Mammary epithelial cell (primary cell): ENCODE measurements at regions not wholly inside any gene's neighbourhood (a gene's known extent, or its start where the extent isn't known, plus 50 kb on each side); places are given as distances from the start of the nearest gene placed in this dataset.

Experiments
- EZH2 ChIP-seq: IDR thresholded peaks from 2 replicates; pipeline ENCODE4 v1.6.1; 2012; ENCODE audit warnings: low read length, inconsistent platforms, borderline replicate concordance
- TF ChIP-seq, protein P1 (sequence below), 2 donors: IDR thresholded peaks in 1 of 2; conservative IDR thresholded peaks in 1 of 2; 2 replicates each; pipeline ENCODE4 v1.5.1; 2011 to 2012; ENCODE audit warnings: inconsistent platforms in 2 of 2, low read length in 2 of 2, mild to moderate bottlenecking in 2 of 2, control low read depth in 1 of 2, low read depth in 1 of 2; ENCODE audit not compliant: insufficient read depth in 1 of 2; ENCODE audit errors: extremely low read depth in 1 of 2

DNA sequence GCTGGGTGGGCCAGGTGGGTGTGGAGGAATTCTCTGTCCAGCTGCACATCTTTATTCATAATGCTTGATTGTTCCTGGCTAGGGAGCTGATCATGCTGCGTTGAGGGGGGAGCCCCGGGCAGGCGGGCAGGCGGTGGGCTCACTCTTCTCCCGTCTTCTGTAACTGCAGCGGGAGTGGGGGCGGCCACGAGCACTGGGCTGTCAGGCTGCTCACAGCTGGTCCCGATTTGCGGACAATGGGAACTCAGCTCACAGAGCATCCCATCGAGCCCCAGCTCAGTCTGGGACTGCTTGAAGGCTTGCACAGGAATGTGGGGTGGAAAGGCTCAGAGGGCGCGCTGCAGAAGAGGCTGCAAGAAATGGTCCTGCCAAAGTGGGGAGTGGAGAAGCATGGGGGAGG is 63.8 kb downstream of the EFNB1 start:
- TF ChIP-seq, protein P1, sequence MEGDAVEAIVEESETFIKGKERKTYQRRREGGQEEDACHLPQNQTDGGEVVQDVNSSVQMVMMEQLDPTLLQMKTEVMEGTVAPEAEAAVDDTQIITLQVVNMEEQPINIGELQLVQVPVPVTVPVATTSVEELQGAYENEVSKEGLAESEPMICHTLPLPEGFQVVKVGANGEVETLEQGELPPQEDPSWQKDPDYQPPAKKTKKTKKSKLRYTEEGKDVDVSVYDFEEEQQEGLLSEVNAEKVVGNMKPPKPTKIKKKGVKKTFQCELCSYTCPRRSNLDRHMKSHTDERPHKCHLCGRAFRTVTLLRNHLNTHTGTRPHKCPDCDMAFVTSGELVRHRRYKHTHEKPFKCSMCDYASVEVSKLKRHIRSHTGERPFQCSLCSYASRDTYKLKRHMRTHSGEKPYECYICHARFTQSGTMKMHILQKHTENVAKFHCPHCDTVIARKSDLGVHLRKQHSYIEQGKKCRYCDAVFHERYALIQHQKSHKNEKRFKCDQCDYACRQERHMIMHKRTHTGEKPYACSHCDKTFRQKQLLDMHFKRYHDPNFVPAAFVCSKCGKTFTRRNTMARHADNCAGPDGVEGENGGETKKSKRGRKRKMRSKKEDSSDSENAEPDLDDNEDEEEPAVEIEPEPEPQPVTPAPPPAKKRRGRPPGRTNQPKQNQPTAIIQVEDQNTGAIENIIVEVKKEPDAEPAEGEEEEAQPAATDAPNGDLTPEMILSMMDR (conservative IDR thresholded peaks at IDR 0.05 in 1 of 2, IDR thresholded peaks at IDR 0.05 in 1 of 2; ENCODE audit: extremely low read depth in 1 of 2, insufficient read depth in 1 of 2, low read depth in 1 of 2, low read length in 2 of 2): no peak
- no peak for TF ChIP-seq EZH2
